GM12872 (cell line): ENCODE measurements at regions not wholly inside any gene's neighbourhood (a gene's known extent, or its start where the extent isn't known, plus 50 kb on each side); places are given as distances from the start of the nearest gene placed in this dataset.

ENCODE experiments used
- TF ChIP-seq, protein P1 (sequence below): IDR thresholded peaks from 3 replicates; pipeline ENCODE4 v1.5.1; 2011; ENCODE audit warnings: low read depth, mild to moderate bottlenecking, low read length, moderate library complexity; ENCODE audit not compliant: insufficient read depth

DNA sequence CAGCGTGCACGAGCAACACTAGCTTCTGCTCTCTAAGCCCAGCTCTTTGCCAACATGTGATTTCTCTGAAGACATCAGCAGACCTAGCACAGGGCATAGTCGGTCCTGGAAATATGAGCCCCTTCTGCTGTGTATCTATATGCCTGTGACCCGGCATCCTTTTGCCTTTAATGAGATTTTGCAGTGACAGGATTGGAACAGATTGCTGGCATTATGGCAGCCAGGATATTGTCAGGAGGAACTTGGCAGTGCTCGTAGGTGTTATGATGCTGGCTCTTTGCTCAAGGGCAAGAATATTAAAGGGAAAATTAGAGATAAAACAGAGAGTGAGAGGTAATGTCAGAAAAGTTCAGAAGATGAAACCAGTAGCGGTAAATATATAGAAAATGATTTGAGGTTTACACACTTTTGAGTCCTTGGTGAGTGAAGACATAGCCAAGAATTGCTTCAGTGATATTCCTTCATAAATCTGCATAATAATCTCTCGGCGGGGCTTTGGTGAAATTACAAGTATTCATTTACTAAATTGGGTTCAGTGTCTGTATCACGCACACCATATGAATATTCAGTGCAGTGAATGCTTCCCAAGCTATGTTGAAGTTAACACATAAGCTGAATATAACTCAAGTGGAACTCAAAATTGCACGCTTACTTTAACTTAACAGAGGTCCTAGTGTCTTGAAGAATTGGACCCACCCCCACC lies 502.1 kb upstream of the NR3C2 start:
- TF ChIP-seq, protein P1, sequence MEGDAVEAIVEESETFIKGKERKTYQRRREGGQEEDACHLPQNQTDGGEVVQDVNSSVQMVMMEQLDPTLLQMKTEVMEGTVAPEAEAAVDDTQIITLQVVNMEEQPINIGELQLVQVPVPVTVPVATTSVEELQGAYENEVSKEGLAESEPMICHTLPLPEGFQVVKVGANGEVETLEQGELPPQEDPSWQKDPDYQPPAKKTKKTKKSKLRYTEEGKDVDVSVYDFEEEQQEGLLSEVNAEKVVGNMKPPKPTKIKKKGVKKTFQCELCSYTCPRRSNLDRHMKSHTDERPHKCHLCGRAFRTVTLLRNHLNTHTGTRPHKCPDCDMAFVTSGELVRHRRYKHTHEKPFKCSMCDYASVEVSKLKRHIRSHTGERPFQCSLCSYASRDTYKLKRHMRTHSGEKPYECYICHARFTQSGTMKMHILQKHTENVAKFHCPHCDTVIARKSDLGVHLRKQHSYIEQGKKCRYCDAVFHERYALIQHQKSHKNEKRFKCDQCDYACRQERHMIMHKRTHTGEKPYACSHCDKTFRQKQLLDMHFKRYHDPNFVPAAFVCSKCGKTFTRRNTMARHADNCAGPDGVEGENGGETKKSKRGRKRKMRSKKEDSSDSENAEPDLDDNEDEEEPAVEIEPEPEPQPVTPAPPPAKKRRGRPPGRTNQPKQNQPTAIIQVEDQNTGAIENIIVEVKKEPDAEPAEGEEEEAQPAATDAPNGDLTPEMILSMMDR, result no peak

DNA sequence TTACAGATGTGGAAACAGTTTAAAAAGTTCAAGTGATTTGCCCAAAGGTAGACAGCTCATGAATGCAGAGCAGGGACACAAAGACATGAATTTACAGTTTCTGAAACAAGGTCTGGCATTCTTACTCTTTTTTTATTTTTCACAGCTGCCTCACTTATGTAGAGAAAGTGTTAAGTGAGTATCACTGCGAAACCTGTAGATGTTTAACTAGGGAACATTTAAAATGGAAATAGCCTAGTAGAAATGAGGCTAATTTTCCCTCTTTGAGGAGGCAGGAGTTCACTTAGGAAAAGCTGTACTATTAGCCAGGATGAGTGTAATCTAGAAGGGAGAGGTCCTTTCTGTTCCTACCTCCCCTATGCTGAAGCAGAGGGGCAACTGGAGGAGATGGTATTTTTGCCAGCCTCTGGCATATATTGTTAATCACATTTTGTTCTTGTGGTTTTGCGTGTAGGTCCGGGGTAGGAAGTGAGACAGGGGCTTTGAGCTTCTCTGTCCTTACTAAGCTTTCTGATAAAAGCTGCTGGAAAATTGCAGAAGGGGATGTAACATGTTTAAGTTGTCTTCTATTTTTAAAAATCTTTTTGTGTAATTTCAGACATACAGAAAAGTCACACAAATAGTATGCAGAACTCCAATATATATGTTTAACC lies 492.8 kb upstream of the NR3C2 start:
- TF ChIP-seq, protein P1, result no peak

DNA sequence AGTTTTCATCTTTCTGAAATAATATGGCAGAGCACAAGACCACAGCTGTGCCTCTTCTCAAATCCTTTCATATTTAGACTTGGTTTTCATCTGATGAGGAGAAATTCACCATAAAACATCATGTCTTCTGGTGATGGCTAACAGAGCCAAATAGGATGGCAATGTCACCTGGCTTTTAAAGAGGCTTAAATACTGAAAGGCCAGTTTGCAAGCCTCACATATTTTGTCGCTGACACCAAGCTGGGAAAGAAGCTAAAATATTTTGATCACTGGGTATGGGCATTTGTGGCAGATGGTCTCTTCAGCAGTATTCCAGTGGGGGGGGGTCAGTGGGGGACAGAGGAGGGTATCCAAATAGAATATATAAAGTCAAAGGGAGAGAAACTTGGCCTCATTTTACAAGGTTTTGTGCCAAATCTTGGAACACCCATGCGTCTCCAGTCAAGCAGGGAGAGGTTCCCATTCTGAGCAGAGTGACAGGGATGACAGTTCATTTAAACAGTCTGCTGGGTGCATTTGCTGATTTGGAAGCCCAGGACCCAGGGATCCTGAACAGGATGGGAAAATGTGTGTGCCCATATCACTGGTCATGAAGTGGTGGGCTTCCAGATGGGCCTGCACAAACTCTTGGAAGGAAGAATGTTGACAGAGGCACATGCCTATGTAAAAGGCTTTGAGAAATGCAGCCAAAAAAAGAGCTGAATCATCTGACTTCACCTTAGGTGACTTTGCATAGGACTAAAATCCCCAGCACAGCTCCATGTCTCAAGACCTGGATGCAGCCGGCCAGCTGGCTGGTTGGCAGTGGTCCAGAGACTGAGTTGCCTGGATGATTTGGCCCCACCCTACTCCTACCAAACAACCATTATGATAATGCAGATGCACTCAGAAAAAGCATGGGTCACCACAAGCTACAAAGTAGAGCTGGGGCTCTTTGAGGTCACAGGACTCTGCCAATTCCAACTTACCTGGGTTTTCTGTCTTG lies 484.4 kb upstream of the NR3C2 start:
- TF ChIP-seq, protein P1, result no peak

DNA sequence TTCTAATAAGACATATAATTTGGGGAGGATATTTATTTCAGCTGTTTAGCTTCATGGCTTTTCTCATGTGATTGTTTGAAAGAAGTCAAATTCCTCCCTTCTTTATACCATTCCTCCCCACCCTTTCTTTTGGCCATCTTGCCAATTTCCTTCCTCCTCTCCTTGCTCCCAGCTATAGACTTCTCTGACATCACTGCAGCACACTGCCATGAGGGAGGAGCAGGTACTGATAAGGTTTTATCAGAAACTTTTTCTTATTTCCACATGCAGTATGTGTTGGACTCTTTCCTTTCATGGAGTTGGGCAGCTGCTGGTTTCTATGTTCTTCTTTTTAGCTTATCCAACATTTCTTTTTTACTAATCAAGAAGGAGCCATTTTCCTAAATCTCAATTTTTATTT lies 481.7 kb upstream of the NR3C2 start:
- TF ChIP-seq, protein P1, result no peak

DNA sequence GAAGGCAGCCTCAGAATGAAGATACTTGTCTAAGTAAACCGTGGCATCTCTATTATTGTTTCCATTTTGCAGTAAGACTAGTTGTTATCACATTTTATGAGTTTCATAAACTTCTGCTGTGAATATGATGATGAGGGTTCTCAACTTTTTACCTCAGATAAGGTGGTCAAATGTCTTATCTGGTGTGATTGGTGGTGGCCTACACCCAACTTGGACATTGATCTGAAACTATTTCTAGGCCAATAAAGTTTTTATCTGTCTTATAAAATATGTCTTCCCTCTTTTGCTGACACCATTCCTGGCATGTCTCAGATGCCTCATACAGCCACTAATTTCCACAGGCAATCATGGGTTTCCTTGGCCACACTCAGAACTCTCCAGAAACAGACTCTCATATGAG lies 480.3 kb upstream of the NR3C2 start:
- TF ChIP-seq, protein P1, result no peak

DNA sequence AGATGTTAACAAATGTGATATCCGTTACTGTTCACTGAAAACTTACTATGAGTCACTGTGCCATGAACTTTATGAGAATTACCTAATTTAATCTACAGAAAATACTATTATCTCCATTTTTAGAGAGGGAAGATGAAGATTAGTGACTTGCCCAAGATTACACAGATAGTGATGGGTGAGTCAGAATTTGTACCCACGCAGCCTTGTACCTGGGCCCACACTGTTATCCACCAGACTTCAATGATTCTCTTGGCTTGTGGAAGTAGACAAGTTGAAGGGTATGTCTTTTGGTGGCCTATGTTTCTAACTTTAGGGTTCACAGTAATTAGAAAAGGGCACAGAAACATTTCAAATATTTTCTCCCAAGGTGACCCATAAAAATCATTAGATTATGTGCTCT lies 472.5 kb upstream of the NR3C2 start:
- TF ChIP-seq, protein P1, result no peak

DNA sequence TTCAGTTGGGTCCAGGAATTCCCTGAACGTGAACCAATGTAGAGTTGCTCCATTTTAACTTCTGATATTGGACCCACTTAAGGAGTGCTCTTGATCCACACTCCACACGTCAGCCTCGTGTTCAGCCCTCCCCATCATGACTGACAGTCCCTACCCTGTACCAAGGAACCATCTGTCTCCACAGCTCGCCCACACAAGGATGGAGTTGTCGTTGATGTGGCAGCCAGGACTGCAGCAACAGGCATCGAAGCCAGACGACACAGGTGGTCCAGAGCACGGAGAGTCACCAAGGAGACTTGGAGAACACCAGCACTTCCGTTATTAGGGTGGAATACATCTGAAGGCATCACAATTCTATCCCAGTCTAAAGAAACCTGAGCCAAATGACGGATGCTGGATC lies 472.1 kb upstream of the NR3C2 start:
- TF ChIP-seq, protein P1, result no peak
